ENCODE measurements at regions not wholly inside any gene's neighbourhood (a gene's known extent, or its start where the extent isn't known, plus 50 kb on each side); places are given as distances from the start of the nearest gene placed in this dataset.

DNA sequence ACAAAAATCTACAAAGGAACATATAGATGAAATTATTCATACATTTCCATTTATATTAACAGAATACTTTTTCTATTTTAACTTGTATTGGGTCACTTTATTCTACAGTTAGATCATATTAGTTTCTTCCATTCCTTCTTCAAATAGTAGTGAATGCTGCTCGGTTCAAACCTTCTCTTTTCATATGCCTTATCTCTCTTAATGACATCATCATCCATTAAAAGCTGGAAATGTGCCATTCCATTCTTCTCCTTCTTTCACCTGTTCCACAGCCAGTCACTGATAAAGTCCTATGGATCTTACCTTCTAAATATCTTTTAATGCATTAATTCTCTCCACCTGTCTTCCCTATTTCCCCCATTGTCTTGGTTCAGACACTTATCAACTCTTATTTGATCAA is 358.0 kb upstream of the POU1F1 start:
- Mint-ChIP-seq H3K27ac (no peak overlapping the region), H3K4me1 (peaks cover 7 to 8% of the 10 kb centered on the region in 2 experiments), H3K27me3 (ENCODE audit: low read depth) (no peaks in the 10 kb centered on the region), H3K36me3 (ENCODE audit: insufficient read depth in 1 of 3, low read depth in 3 of 3) (peaks cover 0 to 2% (median 1%) of the 10 kb centered on the region in 3 experiments; a peak in 4 of 7 replicates), H3K4me3 (no peak overlapping the region), H3K9me3 (peaks cover 5 to 6% of the 10 kb centered on the region in 2 experiments)
- Histone ChIP-seq H2BK20ac (ENCODE audit: low read depth, low read length, poor library complexity, severe bottlenecking) (no peak overlapping the region), H2AFZ (ENCODE audit: low read length) (no peak overlapping the region), H2BK12ac (ENCODE audit: insufficient read length, low read depth, low read length) (no peak overlapping the region), H3K9me3 (ENCODE audit: control insufficient read depth, low read depth, low read length) (no peaks in the 10 kb centered on the region), H3K79me2 (ENCODE audit: insufficient read depth, low read length) (no peaks in the 10 kb centered on the region), H3K23me2 (ENCODE audit: insufficient read length, low read depth, low read length, poor library complexity, severe bottlenecking) (no peaks in the 10 kb centered on the region), H3K27ac (ENCODE audit: insufficient read length, low read depth, low read length) (no peak overlapping the region), H3K4ac (ENCODE audit: low read depth, low read length) (no peak overlapping the region), H3K9ac (ENCODE audit: extremely low read depth, insufficient read length, low read length) (no peak overlapping the region), H3T11ph (ENCODE audit: low read length) (no peak overlapping the region), H2BK120ac (ENCODE audit: low read depth, low read length, poor library complexity, severe bottlenecking) (no peak overlapping the region), H2BK5ac (ENCODE audit: insufficient read length, low read length) (no peak overlapping the region), H3K23ac (ENCODE audit: insufficient read length, low read depth, low read length) (no peak overlapping the region), H3K79me1 (ENCODE audit: insufficient read depth, low read depth, low read length, poor library complexity, severe bottlenecking) (no peaks in the 10 kb centered on the region), H2BK15ac (ENCODE audit: low read depth, low read length) (no peak overlapping the region), H4K8ac (replicated peaks; ENCODE audit: insufficient read length, low read depth, low read length) (no peak overlapping the region), H3K56ac (ENCODE audit: insufficient read length, low read depth, low read length) (no peak overlapping the region), H2AK5ac (ENCODE audit: insufficient read length, low read length) (no peak overlapping the region), H3K14ac (ENCODE audit: insufficient read depth, low read length) (no peak overlapping the region), H3K27me3 (ENCODE audit: insufficient read depth, low read length) (no peaks in the 10 kb centered on the region), H3K4me1 (ENCODE audit: insufficient read depth, low read length) (no peaks in the 10 kb centered on the region), H4K5ac (ENCODE audit: insufficient read length, low read depth, low read length) (no peak overlapping the region), H3K4me2 (ENCODE audit: insufficient read depth, insufficient read length, low read length) (no peak overlapping the region), H4K20me1 (ENCODE audit: control insufficient read depth, insufficient read depth, insufficient read length) (no peaks in the 10 kb centered on the region), H3K18ac (ENCODE audit: insufficient read length, low read depth, low read length) (no peak overlapping the region), H4K91ac (ENCODE audit: insufficient read length, low read depth, low read length) (no peak overlapping the region)
- no peak for DNase-seq
- no CpG with 5 or more reads among the region's 1 CpG for WGBS (ENCODE audit: extremely low coverage, insufficient read length, low lambda C conversion rate)
- TF ChIP-seq, protein P1, sequence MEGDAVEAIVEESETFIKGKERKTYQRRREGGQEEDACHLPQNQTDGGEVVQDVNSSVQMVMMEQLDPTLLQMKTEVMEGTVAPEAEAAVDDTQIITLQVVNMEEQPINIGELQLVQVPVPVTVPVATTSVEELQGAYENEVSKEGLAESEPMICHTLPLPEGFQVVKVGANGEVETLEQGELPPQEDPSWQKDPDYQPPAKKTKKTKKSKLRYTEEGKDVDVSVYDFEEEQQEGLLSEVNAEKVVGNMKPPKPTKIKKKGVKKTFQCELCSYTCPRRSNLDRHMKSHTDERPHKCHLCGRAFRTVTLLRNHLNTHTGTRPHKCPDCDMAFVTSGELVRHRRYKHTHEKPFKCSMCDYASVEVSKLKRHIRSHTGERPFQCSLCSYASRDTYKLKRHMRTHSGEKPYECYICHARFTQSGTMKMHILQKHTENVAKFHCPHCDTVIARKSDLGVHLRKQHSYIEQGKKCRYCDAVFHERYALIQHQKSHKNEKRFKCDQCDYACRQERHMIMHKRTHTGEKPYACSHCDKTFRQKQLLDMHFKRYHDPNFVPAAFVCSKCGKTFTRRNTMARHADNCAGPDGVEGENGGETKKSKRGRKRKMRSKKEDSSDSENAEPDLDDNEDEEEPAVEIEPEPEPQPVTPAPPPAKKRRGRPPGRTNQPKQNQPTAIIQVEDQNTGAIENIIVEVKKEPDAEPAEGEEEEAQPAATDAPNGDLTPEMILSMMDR (conservative IDR thresholded peaks at IDR 0.05): no peak

All from H9 (cell line).